IMR-90 (cell line): ENCODE measurements at regions not wholly inside any gene's neighbourhood (a gene's known extent, or its start where the extent isn't known, plus 50 kb on each side); places are given as distances from the start of the nearest gene placed in this dataset.

ENCODE experiments used
- ATAC-seq: fragments of 200-7000 bp; cut with Tn5 transposase; 2 replicates; pipeline ENCODE4 v1.9.1; 2020; ENCODE audit warnings: low read depth, mild to moderate bottlenecking, moderate library complexity
- BruUV-seq: library from RNA; stranded (reverse); fragments of 400-500 nt; replicated peaks from 2 replicates; lab custom pipeline; 2021; lab: Mats Ljungman, UMichigan
- CTCF ChIA-PET: fragments of 300-600 bp; formaldehyde crosslinking; extraction: SDS; loops from one replicate; lab custom pipeline; 2021; ENCODE audit warnings: antibody characterized with exemption; lab: Yijun Ruan, JAX
- POLR2A ChIA-PET: fragments of 300-600 bp; sonication (Branson Sonifier 250); formaldehyde crosslinking; loops from one replicate; lab custom pipeline; 2022; ENCODE audit warnings: antibody characterized with exemption; ENCODE audit not compliant: unreplicated experiment; lab: Charles Lee
- DNase-seq: peaks from one replicate; pipeline ENCODE4 v3.0.0; 2013
- H2AFZ ChIP-seq: replicated peaks from 2 replicates; pipeline ENCODE3; 2013; ENCODE audit warnings: low read length, mild to moderate bottlenecking; ENCODE audit not compliant: poor library complexity
- H2AK5ac ChIP-seq: 2 replicates; pipeline ENCODE4 v1.6.1; 2013; ENCODE audit warnings: low read depth, low read length, inconsistent platforms
- H2AK9ac ChIP-seq: replicated peaks from 2 replicates; pipeline ENCODE3; 2013; ENCODE audit warnings: mild to moderate bottlenecking, low read depth, low read length, moderate library complexity; ENCODE audit not compliant: poor library complexity
- H2BK120ac ChIP-seq: 2 replicates; pipeline ENCODE4 v1.6.1; 2013; ENCODE audit warnings: low read depth, low read length, inconsistent platforms
- H2BK15ac ChIP-seq: 3 replicates; pipeline ENCODE4 v1.6.1; 2013; ENCODE audit warnings: low read depth, low read length, inconsistent platforms
- H2BK20ac ChIP-seq: 2 replicates; pipeline ENCODE4 v1.6.1; 2013; ENCODE audit warnings: low read depth, mild to moderate bottlenecking, inconsistent platforms, low read length, moderate library complexity
- H2BK5ac ChIP-seq: 2 replicates; pipeline ENCODE4 v1.6.1; 2013; ENCODE audit warnings: mild to moderate bottlenecking, low read depth, low read length, inconsistent platforms; ENCODE audit not compliant: poor library complexity, severe bottlenecking
- H3K14ac ChIP-seq: replicated peaks from 2 replicates; pipeline ENCODE4 v1.6.1; 2013; ENCODE audit warnings: low read depth, low read length, inconsistent platforms
- H3K18ac ChIP-seq: 2 replicates; pipeline ENCODE4 v1.6.1; 2013; ENCODE audit warnings: low read depth, low read length, control low read depth
- H3K23ac ChIP-seq: 2 replicates; pipeline ENCODE4 v1.6.1; 2013; ENCODE audit warnings: low read depth, low read length, inconsistent platforms
- H3K27ac ChIP-seq: 2 replicates; pipeline ENCODE4 v1.5.1; 2013; ENCODE audit warnings: mild to moderate bottlenecking, control low read depth, low read length; ENCODE audit not compliant: insufficient read depth
- H3K27me3 ChIP-seq: 2 replicates; pipeline ENCODE4 v1.6.1; 2013; ENCODE audit warnings: low read length; ENCODE audit not compliant: control insufficient read depth, insufficient read depth
- H3K36me3 ChIP-seq: 2 replicates; pipeline ENCODE4 v1.6.1; 2013; ENCODE audit warnings: low read length, mixed read lengths; ENCODE audit not compliant: control insufficient read depth, insufficient read depth
- H3K4ac ChIP-seq: 2 replicates; pipeline ENCODE4 v1.6.1; 2013; ENCODE audit warnings: low read depth, low read length, inconsistent platforms
- H3K4me1 ChIP-seq: 2 replicates; pipeline ENCODE4 v1.6.1; 2013; ENCODE audit warnings: low read length, mixed read lengths; ENCODE audit not compliant: control insufficient read depth, insufficient read depth
- H3K4me2 ChIP-seq: 2 replicates; pipeline ENCODE4 v1.6.1; 2013; ENCODE audit warnings: low read depth, mild to moderate bottlenecking, control low read depth, low read length, moderate library complexity
- H3K4me3 ChIP-seq: 2 replicates; pipeline ENCODE4 v1.5.1; 2013; ENCODE audit warnings: low read depth, mild to moderate bottlenecking, control low read depth, low read length, moderate library complexity; ENCODE audit not compliant: insufficient read depth
- H3K56ac ChIP-seq: 2 replicates; pipeline ENCODE4 v1.6.1; 2013; ENCODE audit warnings: low read length, inconsistent platforms; ENCODE audit not compliant: insufficient read depth; ENCODE audit errors: extremely low read depth
- H3K79me1 ChIP-seq, 2 experiments: 2 replicates each; pipeline ENCODE4 v1.6.1; 2013; ENCODE audit warnings: low read length in 2 of 2, inconsistent platforms in 1 of 2, low read depth in 1 of 2
- H3K9ac ChIP-seq: 2 replicates; pipeline ENCODE4 v1.6.1; 2013; ENCODE audit warnings: low read depth, low read length, control low read depth
- H3K9me1 ChIP-seq: 2 replicates; pipeline ENCODE4 v1.6.1; 2013; ENCODE audit warnings: low read length, inconsistent platforms; ENCODE audit not compliant: insufficient read depth
- H3K9me3 ChIP-seq: 2 replicates; pipeline ENCODE4 v1.6.1; 2013; ENCODE audit warnings: low read length; ENCODE audit not compliant: control insufficient read depth, insufficient read depth
- H4K20me1 ChIP-seq: 2 replicates; pipeline ENCODE4 v1.6.1; 2013; ENCODE audit warnings: low read length, inconsistent platforms; ENCODE audit not compliant: insufficient read depth
- H4K5ac ChIP-seq: 2 replicates; pipeline ENCODE4 v1.6.1; 2013; ENCODE audit warnings: mild to moderate bottlenecking, low read depth, low read length, control low read depth
- H4K8ac ChIP-seq, 2 experiments: 2 replicates each; pipeline ENCODE4 v1.6.1; 2013; ENCODE audit warnings: low read depth in 2 of 2, low read length in 2 of 2, control low read depth in 1 of 2, inconsistent platforms in 1 of 2
- H4K91ac ChIP-seq: 2 replicates; pipeline ENCODE4 v1.6.1; 2013; ENCODE audit warnings: low read depth, low read length, inconsistent platforms; ENCODE audit not compliant: insufficient read depth
- CEBPB ChIP-seq: IDR thresholded peaks from 2 replicates; pipeline ENCODE4 v1.6.1; 2012; ENCODE audit warnings: low read depth, low read length, improper control_type of control experiment
- MAFK ChIP-seq: IDR thresholded peaks from 2 replicates; pipeline ENCODE4 v1.6.1; 2012; ENCODE audit warnings: low read depth, low read length, improper control_type of control experiment
- MXI1 ChIP-seq: IDR thresholded peaks from 2 replicates; pipeline ENCODE4 v1.6.1; 2012; ENCODE audit warnings: low read depth, mild to moderate bottlenecking, low read length, moderate library complexity, borderline replicate concordance
- POLR2A ChIP-seq: IDR thresholded peaks from 2 replicates; pipeline ENCODE4 v1.6.1; 2012; ENCODE audit warnings: mild to moderate bottlenecking, low read depth, low read length
- RAD21 ChIP-seq: IDR thresholded peaks from 2 replicates; pipeline ENCODE4 v1.6.1; 2012; ENCODE audit warnings: low read length, improper control_type of control experiment
- RCOR1 ChIP-seq: IDR thresholded peaks from 2 replicates; pipeline ENCODE4 v1.6.1; 2012; ENCODE audit warnings: mild to moderate bottlenecking, low read length, improper control_type of control experiment; ENCODE audit not compliant: insufficient replicate concordance
- SMC3 ChIP-seq: fragments of 150-350 bp; IDR thresholded peaks from 2 replicates; pipeline ENCODE4 v1.6.1; 2016; ENCODE audit warnings: low read depth, mild to moderate bottlenecking, antibody characterized with exemption, low read length, moderate library complexity
- WGBS, 2 experiments: methylation state at CpG; one replicate each; pipeline versions ENCODE4 v1.1.5 to v1.1.7; 2013; ENCODE audit warnings: missing lambda C conversion rate in 2 of 2; ENCODE audit not compliant: insufficient read length in 1 of 2; ENCODE audit errors: extremely low coverage in 2 of 2; 5-methylcytosine and 5-hydroxymethylcytosine counted together
- dilution Hi-C: fragments of 300-500 bp; cut with HindIII; formaldehyde crosslinking; loops from one replicate; pipeline ENCODE4 v1.14.3; 2018; ENCODE audit warnings: low sequenced_read_pairs; ENCODE audit not compliant: unreplicated experiment
- in situ Hi-C: fragments of 300-500 bp; cut with MboI; formaldehyde crosslinking; loops from 3 replicates; pipeline ENCODE4 v1.14.3; 2019; ENCODE audit warnings: low sequenced_read_pairs, inconsistent platforms, mixed read lengths
- intact Hi-C: fragments of 100-400 bp; cut with micrococcal nuclease; formaldehyde crosslinking; loops from 2 replicates; pipeline ENCODE4 v1.10.0; 2022

DNA sequence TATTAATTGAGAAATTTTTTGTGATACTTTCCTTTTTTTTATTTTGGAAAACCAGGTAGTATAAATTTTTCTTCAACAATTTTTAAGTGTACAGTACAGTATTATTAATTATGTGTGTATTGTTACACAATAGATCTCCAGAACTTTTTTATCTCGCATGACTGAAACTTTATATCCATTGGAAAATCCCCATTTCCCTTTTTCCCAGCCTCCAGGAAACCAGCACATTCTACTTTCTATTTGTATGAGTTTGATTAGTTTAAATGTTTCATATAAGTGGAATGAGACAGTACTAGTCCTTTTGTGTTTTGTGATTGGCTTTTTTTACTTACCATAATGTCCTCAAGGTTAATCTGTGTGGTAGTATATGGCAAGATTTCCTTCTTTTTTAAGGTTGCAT lies 399.5 kb upstream of the ARGLU1 start:
- Histone ChIP-seq H2BK5ac (no peak overlapping the region), H4K5ac (no peak overlapping the region), H3K4me1 (no peaks in the 10 kb centered on the region), H3K14ac (no peak overlapping the region), H3K4ac (no peak overlapping the region), H3K4me3 (no peak overlapping the region), H2BK120ac (no peak overlapping the region), H2AFZ (no peak overlapping the region), H3K9me1 (no peaks in the 10 kb centered on the region), H3K27me3 (peaks cover 3% of the 10 kb centered on the region; the same call in 1 of the 2 replicates), H2AK5ac (no peak overlapping the region), H3K18ac (no peak overlapping the region), H3K4me2 (no peak overlapping the region), H2AK9ac (no peak overlapping the region), H2BK20ac (no peak overlapping the region), H3K56ac (no peak overlapping the region), H3K36me3 (no peaks in the 10 kb centered on the region), H3K27ac (no peak overlapping the region), H4K20me1 (no peaks in the 10 kb centered on the region), H2BK15ac (no peak overlapping the region), H4K91ac (no peak overlapping the region), H3K9me3 (no peaks in the 10 kb centered on the region), H3K79me1 (no peaks in the 10 kb centered on the region), H3K9ac (no peak overlapping the region), H3K23ac (no peak overlapping the region), H4K8ac (no peak overlapping the region)
- no peak for DNase-seq
- WGBS, 2 experiments: no CpG with 5 or more reads among the region's 1 CpG
- intact Hi-C loops (no loop called here), in situ Hi-C loops (no loop called here), dilution Hi-C loops (no loop called here)
- TF ChIP-seq RAD21 (no peak), SMC3 (no peak), MXI1 (no peak), MAFK (no peak), CEBPB (no peak), POLR2A (no peak), RCOR1 (no peak)
- CTCF ChIA-PET: no interaction called here
- BruUV-seq: no TSS peak
- no peak for ATAC-seq
- POLR2A ChIA-PET: no interaction called here
